ENCODE measurements at regions not wholly inside any gene's neighbourhood (a gene's known extent, or its start where the extent isn't known, plus 50 kb on each side); places are given as distances from the start of the nearest gene placed in this dataset.

DNA sequence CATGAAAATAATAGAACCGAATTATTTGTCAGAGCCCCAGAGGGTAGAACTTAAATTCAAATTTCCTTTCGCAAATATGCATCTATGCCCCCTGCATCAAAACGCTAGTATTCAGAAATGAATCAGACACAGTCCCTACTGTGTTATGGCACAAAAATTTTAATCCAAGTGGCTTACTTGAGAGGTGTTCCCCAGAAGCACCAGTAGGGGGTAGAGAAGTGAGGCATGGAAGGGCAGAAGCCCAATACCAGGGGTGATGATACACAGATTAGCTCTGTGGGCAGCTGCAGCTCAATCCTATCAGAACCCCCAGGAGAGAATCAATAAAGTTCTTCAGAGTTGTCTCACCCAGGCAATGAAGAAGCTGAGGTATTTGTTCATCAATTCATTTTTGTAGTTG is 342.2 kb downstream of the OMA1 start:
- H3K36me3 Mint-ChIP-seq (ENCODE audit: unreplicated experiment) = no peaks in the 10 kb centered on the region
- no peaks in the 10 kb centered on the region for H3K27me3 Mint-ChIP-seq (ENCODE audit: unreplicated experiment)
- TF ChIP-seq, protein P1, sequence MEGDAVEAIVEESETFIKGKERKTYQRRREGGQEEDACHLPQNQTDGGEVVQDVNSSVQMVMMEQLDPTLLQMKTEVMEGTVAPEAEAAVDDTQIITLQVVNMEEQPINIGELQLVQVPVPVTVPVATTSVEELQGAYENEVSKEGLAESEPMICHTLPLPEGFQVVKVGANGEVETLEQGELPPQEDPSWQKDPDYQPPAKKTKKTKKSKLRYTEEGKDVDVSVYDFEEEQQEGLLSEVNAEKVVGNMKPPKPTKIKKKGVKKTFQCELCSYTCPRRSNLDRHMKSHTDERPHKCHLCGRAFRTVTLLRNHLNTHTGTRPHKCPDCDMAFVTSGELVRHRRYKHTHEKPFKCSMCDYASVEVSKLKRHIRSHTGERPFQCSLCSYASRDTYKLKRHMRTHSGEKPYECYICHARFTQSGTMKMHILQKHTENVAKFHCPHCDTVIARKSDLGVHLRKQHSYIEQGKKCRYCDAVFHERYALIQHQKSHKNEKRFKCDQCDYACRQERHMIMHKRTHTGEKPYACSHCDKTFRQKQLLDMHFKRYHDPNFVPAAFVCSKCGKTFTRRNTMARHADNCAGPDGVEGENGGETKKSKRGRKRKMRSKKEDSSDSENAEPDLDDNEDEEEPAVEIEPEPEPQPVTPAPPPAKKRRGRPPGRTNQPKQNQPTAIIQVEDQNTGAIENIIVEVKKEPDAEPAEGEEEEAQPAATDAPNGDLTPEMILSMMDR (IDR thresholded peaks at IDR 0.05) = no peak
- no peak overlapping the region for H3K4me3 Mint-ChIP-seq (ENCODE audit: unreplicated experiment)
- DNase-seq (ENCODE audit: extremely low spot score, unreplicated experiment) = no peak
- H3K9me3 Mint-ChIP-seq (ENCODE audit: unreplicated experiment) = no peaks in the 10 kb centered on the region
- no peaks in the 10 kb centered on the region for H3K4me1 Mint-ChIP-seq (ENCODE audit: unreplicated experiment)
- H3K27ac Mint-ChIP-seq (ENCODE audit: unreplicated experiment) = no peak overlapping the region

DNA sequence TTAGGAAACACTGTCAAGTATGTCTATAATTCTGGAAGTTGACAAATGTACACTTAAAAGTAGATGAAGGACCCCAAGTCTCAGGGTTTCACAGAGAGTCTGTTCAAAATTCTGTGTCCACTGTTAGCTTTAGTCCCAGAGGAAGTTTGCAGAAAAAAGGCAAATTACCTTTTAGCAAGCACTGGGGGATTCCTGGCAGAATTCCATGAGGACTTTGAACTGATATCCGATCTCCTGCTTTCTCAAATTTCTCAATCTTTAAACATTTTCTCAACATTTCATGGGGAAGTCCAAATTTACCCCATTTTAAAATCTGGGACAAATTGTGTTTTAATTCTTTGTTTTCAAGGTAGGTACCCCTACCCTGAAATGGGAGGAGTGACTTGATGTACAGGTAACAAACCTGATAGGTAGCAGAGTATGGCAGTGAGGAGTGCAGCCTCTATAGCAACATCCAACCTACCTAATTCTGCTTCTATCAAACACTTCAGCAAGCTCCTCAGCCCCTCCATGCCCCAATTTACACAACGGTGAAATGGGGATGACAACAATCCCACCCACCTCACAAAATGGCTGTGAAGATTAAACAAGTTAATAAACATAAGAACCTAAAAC is 344.9 kb downstream of the OMA1 start:
- H3K27ac Mint-ChIP-seq (ENCODE audit: unreplicated experiment) = no peak overlapping the region
- no peaks in the 10 kb centered on the region for H3K4me1 Mint-ChIP-seq (ENCODE audit: unreplicated experiment)
- TF ChIP-seq, protein P1 (IDR thresholded peaks at IDR 0.05) = no peak
- H3K4me3 Mint-ChIP-seq (ENCODE audit: unreplicated experiment) = no peak overlapping the region
- H3K9me3 Mint-ChIP-seq (ENCODE audit: unreplicated experiment) = no peaks in the 10 kb centered on the region
- no peak for DNase-seq (ENCODE audit: extremely low spot score, unreplicated experiment)
- H3K36me3 Mint-ChIP-seq (ENCODE audit: unreplicated experiment) = no peaks in the 10 kb centered on the region
- no peaks in the 10 kb centered on the region for H3K27me3 Mint-ChIP-seq (ENCODE audit: unreplicated experiment)

DNA sequence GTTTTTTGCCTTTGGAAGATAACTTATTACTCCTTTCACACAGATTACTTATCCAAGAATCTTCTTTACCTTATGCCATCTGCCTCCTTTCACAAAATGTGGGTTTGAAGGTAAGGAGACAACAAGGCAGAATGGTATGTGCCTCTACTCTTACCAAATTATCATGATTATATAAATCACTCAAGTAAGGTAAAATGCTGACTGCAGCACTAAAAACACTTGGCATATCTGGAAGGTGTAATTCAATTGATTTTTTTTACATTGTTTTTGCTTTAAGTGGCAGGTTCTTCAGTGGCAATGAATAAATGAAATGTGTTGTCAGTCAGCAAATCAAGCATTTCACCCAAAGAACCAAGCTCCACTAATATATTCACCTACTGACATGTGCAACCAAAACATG is 346.1 kb downstream of the OMA1 start:
- Mint-ChIP-seq H3K4me3 (ENCODE audit: unreplicated experiment) (no peak overlapping the region), H3K27ac (ENCODE audit: unreplicated experiment) (no peak overlapping the region), H3K4me1 (ENCODE audit: unreplicated experiment) (no peaks in the 10 kb centered on the region), H3K27me3 (ENCODE audit: unreplicated experiment) (no peaks in the 10 kb centered on the region), H3K36me3 (ENCODE audit: unreplicated experiment) (no peaks in the 10 kb centered on the region), H3K9me3 (ENCODE audit: unreplicated experiment) (no peaks in the 10 kb centered on the region)
- no peak for DNase-seq (ENCODE audit: extremely low spot score, unreplicated experiment)
- TF ChIP-seq, protein P1 (IDR thresholded peaks at IDR 0.05) = no peak

DNA sequence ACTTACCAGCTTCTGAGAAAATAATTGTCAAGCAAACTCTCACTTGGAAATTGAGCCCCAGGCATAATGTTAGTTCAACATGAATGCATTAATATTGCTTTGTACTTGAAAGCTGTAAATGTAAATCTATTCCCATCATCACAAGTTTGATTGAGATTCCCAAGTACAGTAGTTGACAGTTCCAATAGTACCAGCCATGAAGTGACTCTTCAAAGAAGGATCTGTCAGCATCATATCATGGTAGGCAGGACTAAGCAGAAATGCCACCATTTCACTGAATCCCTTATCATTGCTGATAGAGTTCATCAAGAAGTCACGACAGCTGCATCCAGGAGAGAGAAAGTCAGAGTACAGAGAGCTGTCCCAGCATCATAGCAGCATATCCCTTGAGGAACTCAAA is 348.7 kb downstream of the OMA1 start:
- H3K36me3 Mint-ChIP-seq (ENCODE audit: unreplicated experiment) = no peaks in the 10 kb centered on the region
- TF ChIP-seq, protein P1 (IDR thresholded peaks at IDR 0.05) = no peak
- H3K9me3 Mint-ChIP-seq (ENCODE audit: unreplicated experiment) = no peaks in the 10 kb centered on the region
- H3K4me1 Mint-ChIP-seq (ENCODE audit: unreplicated experiment) = no peaks in the 10 kb centered on the region
- no peak for DNase-seq (ENCODE audit: extremely low spot score, unreplicated experiment)
- no peak overlapping the region for H3K4me3 Mint-ChIP-seq (ENCODE audit: unreplicated experiment)
- H3K27me3 Mint-ChIP-seq (ENCODE audit: unreplicated experiment) = no peaks in the 10 kb centered on the region
- no peak overlapping the region for H3K27ac Mint-ChIP-seq (ENCODE audit: unreplicated experiment)

DNA sequence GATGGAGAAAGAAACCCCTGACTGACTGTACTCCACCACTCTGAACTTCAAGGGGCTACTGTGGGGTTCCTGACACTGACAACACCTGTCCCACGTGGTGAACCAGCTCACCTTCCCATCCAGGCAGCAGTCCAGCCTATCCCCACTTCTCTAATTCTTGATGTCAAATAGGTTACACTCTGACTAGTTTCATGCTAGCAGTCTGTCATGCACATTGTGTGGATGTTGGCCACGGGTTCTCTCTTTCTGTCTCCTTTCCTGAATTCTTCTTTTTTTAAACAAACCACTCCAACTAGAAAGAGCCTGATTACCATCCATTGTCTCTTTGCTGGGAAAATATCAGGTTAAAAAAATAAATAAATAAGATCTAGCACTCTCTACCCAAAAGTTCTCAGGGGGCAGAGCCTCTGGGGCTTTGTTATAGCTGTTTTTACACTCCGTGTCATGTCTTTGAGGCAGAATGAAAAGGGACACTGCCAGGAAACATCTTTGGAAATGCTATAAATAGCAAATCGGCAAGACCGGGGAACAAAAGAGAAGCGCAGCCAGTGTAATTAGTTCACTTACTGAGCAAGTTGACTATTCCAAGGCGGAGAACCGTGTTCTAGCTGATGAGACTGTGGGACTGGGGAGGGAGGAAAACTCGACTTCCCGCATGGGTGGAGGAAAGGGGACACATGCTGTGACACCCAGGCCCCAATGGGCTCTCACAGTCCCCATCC is 356.1 kb downstream of the OMA1 start:
- no peaks in the 10 kb centered on the region for H3K9me3 Mint-ChIP-seq (ENCODE audit: unreplicated experiment)

More for the DNA sequence above, 356.1 kb downstream of the OMA1 start:
- H3K36me3 Mint-ChIP-seq (ENCODE audit: unreplicated experiment) = no peaks in the 10 kb centered on the region
- no peak overlapping the region for H3K4me3 Mint-ChIP-seq (ENCODE audit: unreplicated experiment)
- TF ChIP-seq, protein P1 (IDR thresholded peaks at IDR 0.05) = no peak
- no peak for DNase-seq (ENCODE audit: extremely low spot score, unreplicated experiment)
- no peaks in the 10 kb centered on the region for H3K27me3 Mint-ChIP-seq (ENCODE audit: unreplicated experiment)
- no peaks in the 10 kb centered on the region for H3K4me1 Mint-ChIP-seq (ENCODE audit: unreplicated experiment)
- H3K27ac Mint-ChIP-seq (ENCODE audit: unreplicated experiment) = no peak overlapping the region

All from osteocyte (in vitro differentiated cells).